ENCODE measurements at regions not wholly inside any gene's neighbourhood (a gene's known extent, or its start where the extent isn't known, plus 50 kb on each side); places are given as distances from the start of the nearest gene placed in this dataset.

- no peak for TF ChIP-seq MAFK (IDR thresholded peaks at IDR 0.05; ENCODE audit: low read depth, low read length)
- TF ChIP-seq SIRT6 (IDR thresholded peaks at IDR 0.05; ENCODE audit: low read length) = no peak
- TF ChIP-seq EZH2 (IDR thresholded peaks at IDR 0.05; ENCODE audit: low read depth, low read length, severe bottlenecking) = no peak
- TF ChIP-seq CTCF (IDR thresholded peaks at IDR 0.05; ENCODE audit: control extremely low read depth in 1 of 3, insufficient read depth in 1 of 3, low read depth in 1 of 3, low read length in 3 of 3) = peak; percentile 85 to 99 (median 99)
- TF ChIP-seq USF2 (IDR thresholded peaks at IDR 0.05; ENCODE audit: low read length) = no peak
- TF ChIP-seq RFX5 (IDR thresholded peaks at IDR 0.05; ENCODE audit: borderline replicate concordance, low read depth, low read length) = no peak
- TF ChIP-seq CHD2 (IDR thresholded peaks at IDR 0.05; ENCODE audit: low read length) = no peak
- TF ChIP-seq EGR1 (IDR thresholded peaks at IDR 0.05; ENCODE audit: borderline replicate concordance, low read depth, low read length) = no peak
- no peak for TF ChIP-seq NANOG (IDR thresholded peaks at IDR 0.05; ENCODE audit: insufficient read depth, low read depth, low read length, poor library complexity, severe bottlenecking)
- TF ChIP-seq POLR2A (IDR thresholded peaks at IDR 0.05; ENCODE audit: control extremely low read depth in 1 of 2, low read depth in 2 of 2, low read length in 2 of 2) = no peak
- TF ChIP-seq SP1 (IDR thresholded peaks at IDR 0.05; ENCODE audit: low read depth, low read length) = no peak
- TF ChIP-seq EP300 (IDR thresholded peaks at IDR 0.05; ENCODE audit: borderline replicate concordance in 1 of 2, low read depth in 2 of 2, low read length in 2 of 2) = no peak
- TF ChIP-seq CREB1 (IDR thresholded peaks at IDR 0.05) = peak; percentile 70
- no peak for TF ChIP-seq NRF1 (IDR thresholded peaks at IDR 0.05; ENCODE audit: low read depth, low read length)
These were observed 86.2 kb downstream of the PLEKHG1 start for GRCh38 chr6:150685860-150686259.

Measured in H1 (cell line).